Head of caudate nucleus (tissue), 42 donors: ENCODE measurements at regions not wholly inside any gene's neighbourhood (a gene's known extent, or its start where the extent isn't known, plus 50 kb on each side); places are given as distances from the start of the nearest gene placed in this dataset.

Experiments used
- DNase-seq, 42 donors: peaks; one replicate each; pipeline versions ENCODE4 v3.0.0 to v3.0.0-alpha.2; 2020 to 2021; ENCODE audit warnings: mixed read lengths in 7 of 42
- intact Hi-C: fragments of 100-400 bp; cut with DNase I; formaldehyde crosslinking; loops from one replicate; pipeline ENCODE4 v1.15.0; 2022

DNA sequence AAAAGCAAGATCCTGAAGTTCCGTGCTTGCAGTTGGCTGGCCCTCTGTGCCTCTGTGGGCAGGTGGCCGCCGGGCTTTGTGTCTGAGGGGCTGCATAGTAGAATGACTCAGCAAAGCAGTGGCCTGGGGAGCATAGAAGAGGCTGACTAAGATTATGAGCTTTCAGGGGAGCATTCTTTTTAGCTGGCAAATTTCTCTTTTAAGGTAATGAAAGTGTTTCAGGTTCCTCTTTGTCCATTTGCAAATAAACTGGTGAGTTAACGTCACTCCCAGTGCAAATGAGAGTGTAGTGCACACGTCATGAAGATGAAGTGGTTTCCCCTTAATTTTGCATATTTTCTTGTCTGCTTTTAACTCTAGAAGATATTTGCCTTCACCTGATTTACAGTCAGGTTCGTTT lies 98.6 kb downstream of the BCL2L11 start:
- DNase-seq, result peak in 1 of 42 donors; percentile 35
- intact Hi-C loops, result no loop called here

GRCh38 chr2:111219734-111220505 lies 99.2 kb downstream of the BCL2L11 start:
- intact Hi-C loops, result no loop called here
- DNase-seq, result no peak

DNA sequence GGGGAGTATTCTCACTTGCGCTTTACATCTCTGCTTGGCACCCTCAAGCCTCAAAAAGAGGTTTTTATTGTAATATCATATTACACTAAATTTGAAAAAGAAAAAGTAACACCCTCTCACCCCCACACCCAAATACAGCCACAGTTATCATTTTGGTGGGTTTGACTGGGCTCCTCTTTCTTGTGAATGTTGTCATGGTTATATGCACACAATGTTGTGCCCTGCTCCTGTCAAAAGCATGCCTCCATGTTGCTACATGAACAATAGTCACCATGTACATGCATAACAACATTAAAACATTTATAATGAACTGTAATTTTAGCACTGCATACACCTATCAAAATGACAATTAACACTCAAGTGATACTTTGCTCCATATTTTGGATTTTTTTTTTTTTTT lies 100.2 kb downstream of the BCL2L11 start:
- DNase-seq, result no peak
- intact Hi-C loops, result no loop called here

DNA sequence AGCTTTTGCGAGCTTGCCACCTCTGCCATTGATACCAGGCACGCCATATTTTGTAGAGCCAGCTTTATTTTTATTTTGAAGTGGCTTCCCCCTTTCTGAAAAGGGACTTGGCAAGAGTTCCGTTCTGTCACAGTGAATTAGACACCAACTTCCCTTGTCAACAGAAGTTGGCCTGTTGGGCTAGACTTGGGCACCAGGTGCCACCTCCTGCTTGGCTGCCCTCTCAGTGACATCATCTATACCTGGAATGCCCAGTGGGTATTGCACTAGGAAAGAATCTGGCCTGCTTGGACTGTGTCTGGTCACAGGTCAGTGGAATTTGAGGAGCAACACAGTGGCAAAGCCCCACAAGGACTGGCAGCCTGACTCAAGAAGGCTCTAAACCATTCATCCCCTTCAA lies 101.0 kb downstream of the BCL2L11 start:
- intact Hi-C loops, result no loop called here
- no peak for DNase-seq

DNA sequence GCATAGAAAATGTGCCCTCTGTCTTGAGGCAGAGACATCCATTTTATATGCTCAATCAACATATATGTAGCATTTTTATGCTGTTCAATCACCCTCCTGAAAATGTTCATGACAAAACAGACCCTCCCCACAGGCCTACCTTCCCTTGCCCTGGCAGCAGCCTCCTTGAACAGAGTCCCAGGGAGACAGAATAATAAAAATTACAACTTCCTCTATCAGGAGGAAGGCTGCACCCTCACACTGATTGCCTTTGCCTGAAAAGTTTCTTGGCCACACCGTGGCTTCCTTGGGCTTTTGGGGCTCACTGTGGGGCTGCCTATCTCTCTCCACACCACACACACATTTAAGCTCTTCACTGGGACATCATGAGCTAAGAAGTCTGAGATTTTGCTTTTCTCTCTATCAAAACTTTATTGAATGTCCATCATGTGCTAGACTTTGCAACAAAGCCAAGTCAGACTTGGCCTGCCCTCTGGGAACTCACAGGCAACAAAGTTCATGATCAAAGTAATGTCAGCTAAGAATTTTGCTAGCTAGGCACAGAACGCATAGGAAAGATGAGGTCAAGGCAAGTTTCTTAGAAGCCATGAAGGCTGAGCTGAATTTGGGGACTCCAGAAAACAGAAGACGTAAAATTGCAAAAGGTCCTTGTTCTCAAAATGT lies 101.6 kb downstream of the BCL2L11 start:
- DNase-seq, result no peak
- intact Hi-C loops, result no loop called here

DNA sequence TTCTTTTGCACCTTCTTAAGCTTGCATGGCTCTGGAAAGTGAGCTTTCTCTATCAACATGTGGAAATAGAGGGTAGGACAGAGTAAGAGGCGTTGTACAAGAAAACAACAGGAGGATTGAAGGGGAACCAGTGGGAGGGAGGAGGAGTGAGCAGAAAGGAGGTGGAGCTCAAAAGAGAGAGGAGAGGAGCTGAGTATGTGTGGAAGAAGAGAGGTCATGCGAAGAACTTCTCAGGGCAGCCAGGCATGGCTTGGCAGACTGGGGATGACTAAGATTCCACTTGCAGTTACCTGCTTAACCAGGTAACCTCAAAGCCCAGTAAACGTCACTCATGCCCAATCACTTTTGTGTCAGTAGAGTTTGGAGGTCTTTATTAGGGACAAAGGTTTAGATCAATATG lies 105.1 kb downstream of the BCL2L11 start:
- DNase-seq, result no peak
- intact Hi-C loops, result no loop called here

- no peak for DNase-seq
- intact Hi-C loops, result no loop called here
Measured at GRCh38 chr2:111226876-111227700, 106.4 kb downstream of the BCL2L11 start.

DNA sequence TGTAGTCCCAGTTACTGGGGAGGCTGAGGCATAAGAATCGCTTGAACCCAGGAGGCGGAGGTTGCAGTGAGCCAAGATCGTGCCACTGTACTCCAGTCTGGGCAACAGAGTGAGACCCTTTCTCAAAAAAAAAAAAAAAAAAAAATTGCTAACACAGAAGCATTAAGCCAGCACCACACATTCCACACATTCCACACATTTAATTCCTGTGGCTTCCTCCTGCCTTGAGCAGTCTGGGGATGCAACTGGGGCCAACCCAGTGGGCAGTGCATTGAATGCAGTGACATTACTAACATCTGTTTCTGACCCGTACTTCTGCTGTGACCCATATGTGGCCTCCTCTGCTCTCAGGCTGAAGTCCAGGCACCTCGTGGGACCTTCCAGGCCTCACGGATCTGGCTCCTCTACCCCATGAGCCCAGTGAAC lies 107.0 kb downstream of the BCL2L11 start:
- intact Hi-C loops, result no loop called here
- no peak for DNase-seq

DNA sequence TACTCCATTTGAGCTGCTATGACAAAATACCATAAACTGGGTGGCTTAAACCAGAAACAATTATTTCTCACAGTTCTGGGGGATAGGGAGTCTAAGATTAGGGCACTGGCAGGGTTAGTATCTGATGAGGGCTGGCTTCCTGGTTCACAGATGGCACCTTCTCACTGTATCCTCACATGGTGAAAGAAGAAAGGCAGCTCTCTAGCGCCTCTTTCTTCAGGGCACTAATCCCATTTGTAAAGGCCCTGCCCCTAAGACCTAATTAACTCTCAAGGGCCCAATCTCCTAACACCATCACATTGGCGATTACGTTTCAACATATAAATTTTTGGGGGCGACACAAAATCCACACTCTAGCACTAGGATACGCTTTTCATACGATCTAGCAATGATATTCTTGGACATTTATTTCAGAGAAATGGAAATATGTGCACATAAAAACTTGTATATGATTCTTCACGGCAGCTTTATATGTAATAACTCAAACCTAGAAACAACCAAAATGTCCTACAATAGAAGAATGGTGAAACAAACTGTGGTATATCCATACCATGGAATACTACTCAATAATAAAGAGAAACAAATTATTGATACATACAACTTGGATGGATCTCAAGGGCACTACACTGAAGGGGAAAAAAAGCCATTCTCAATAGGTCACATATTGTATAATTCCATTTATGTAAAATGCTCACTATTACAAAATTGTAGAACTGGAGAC lies 111.0 kb downstream of the BCL2L11 start:
- DNase-seq, result no peak
- intact Hi-C loops, result no loop called here

DNA sequence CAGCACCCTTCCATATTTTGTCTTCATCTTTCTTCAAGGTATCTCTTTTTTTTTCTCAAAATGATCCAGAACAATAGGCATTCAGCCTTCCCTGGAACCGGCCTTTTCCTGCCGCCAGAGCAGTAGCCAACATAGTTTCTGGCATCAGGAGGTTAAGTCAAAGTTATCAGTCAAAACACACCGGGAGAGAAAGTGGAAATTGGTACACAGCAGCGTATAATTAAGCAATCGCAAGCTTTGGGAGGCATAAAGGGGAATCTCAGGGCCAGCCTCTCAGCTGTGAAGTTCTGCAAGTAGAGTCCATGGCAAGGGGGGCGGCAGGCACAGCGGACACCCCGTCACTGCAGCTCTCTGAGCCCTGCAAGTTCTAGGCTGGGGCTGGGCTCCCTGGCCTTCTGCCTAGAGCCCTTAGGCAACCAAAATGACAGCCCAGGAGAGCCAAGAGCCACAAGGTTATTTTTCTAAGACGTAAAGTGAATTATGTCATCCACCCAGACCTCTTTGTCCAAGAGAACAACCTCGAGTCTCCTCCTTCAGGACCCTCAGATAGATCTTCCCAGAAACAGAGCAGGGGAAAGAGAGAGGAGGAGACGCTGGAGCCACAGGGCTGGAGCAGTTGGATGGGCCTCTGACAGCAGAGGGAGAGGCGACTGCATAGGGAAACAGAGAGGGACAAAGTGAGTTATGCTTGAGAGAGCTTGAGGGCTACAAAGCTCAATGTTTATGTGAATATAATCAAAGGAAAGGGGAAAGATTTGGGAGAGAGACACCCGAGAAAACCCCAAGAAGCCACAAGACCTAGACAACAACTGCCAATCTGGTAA lies 114.7 kb downstream of the BCL2L11 start:
- DNase-seq, result no peak
- intact Hi-C loops, result no loop called here

- DNase-seq, result peak in 1 of 42 donors; percentile 2
- intact Hi-C loops, result no loop called here
Measured at GRCh38 chr2:111236025-111236424, 115.3 kb downstream of the BCL2L11 start.

- no peak for DNase-seq
- intact Hi-C loops, result no loop called here
Measured at GRCh38 chr2:111238296-111238695, 117.6 kb downstream of the BCL2L11 start.

GRCh38 chr2:111239107-111239506 lies 118.4 kb downstream of the BCL2L11 start:
- intact Hi-C loops, result no loop called here
- DNase-seq, result no peak

- intact Hi-C loops, result no loop called here
Measured at GRCh38 chr2:111239581-111240249, 119.0 kb downstream of the BCL2L11 start.

DNA sequence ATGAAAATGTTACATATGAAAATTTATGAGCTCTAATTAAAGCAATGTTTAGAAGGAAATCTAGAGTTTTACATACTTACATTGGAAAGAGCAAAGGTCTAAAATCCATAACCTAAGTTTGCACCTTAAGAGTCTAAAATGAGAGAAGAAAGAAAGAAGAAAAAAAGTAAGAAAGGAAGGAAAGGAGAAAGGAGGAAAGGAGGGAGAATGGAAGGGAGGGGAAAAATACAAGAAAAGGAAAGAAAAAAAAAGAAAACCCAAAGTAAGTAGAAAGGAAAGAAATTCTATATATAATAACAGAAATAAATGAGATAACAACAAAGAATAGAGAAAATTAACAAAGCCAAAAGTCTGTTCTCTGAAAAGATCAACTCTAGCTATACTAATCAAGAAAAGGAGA lies 122.6 kb downstream of the BCL2L11 start:
- no peak for DNase-seq
- intact Hi-C loops, result no loop called here

More at GRCh38 chr2:111239581-111240249, 119.0 kb downstream of the BCL2L11 start:
- no peak for DNase-seq

DNA sequence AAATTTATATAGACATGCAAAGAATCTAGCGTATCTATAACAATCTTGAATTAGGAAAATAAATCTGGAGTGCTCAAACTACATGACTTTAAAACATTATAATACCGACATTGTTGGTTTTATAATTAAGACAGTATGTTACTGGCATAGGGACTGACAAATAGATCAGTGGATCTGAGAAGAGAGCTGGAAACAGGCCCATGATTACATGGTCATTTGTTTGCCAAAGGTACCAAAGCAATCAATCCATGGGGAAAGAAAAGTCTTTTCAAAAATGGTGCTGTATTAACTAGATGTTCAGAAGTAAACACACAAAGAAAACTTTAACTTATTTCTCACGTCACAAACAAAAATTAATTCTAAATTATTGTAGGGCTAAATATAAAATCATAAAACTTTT lies 124.2 kb downstream of the BCL2L11 start:
- DNase-seq, result no peak
- intact Hi-C loops, result no loop called here

GRCh38 chr2:111246620-111247061 lies 125.9 kb downstream of the BCL2L11 start:
- DNase-seq, result no peak
- intact Hi-C loops, result no loop called here

DNA sequence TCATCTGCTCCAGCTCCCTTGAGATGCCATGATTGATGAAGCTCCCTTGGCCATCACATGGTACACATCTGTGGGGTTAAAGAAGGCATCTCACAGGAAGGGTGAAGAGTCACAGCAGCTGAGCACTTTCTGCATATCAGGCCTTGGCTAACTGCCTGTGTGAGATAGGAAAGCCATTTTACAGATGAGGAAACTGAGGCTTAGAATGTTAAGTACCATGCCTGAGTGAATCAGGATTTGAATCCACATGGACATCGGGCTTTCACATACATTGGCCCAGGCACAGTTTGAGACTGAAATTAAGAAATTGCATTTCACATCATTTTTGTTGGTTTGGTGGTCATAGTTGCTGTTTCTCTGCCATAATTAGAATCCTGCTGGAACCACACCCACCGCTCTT lies 126.8 kb downstream of the BCL2L11 start:
- no peak for DNase-seq

More for the DNA sequence above, 126.8 kb downstream of the BCL2L11 start:
- intact Hi-C loops, result no loop called here
